ENCODE measurements at regions not wholly inside any gene's neighbourhood (a gene's known extent, or its start where the extent isn't known, plus 50 kb on each side); places are given as distances from the start of the nearest gene placed in this dataset.

- ATAC-seq (no peak), DNase-seq (no peak)
- TF ChIP-seq CTCF (IDR thresholded peaks at IDR 0.05 in 4 of 5, conservative IDR thresholded peaks at IDR 0.05 in 1 of 5) (no peak), POLR2A (IDR thresholded peaks at IDR 0.05) (no peak)
- H3K9me3 ChIP-seq: no peaks in the 10 kb centered on the region
- intact Hi-C loops (cut with DNase I; ENCODE audit: low total_unique reads): no loop called here
- no peaks in the 10 kb centered on the region for H3K27me3 ChIP-seq
- H3K27ac ChIP-seq: no peak overlapping the region
- H3K36me3 ChIP-seq: no peaks in the 10 kb centered on the region
- H3K4me3 ChIP-seq: no peak overlapping the region
- in situ Hi-C loops (cut with MboI; ENCODE audit: low sequenced_read_pairs in 4 of 4): no loop called here
- no peaks in the 10 kb centered on the region for H3K4me1 ChIP-seq
Observed at GRCh38 chr2:23171108-23171507, 213.9 kb upstream of the KLHL29 start.

GRCh38 chr2:23178396-23178795 is 206.6 kb upstream of the KLHL29 start:
- in situ Hi-C loops (cut with MboI; ENCODE audit: low sequenced_read_pairs in 4 of 4): no loop called here
- ATAC-seq: no peak
- H3K4me3 ChIP-seq: no peak overlapping the region
- DNase-seq: no peak
- H3K27ac ChIP-seq: no peak overlapping the region
- no peaks in the 10 kb centered on the region for H3K4me1 ChIP-seq
- no peak for TF ChIP-seq POLR2A (IDR thresholded peaks at IDR 0.05)
- no peak for TF ChIP-seq CTCF (IDR thresholded peaks at IDR 0.05 in 4 of 5, conservative IDR thresholded peaks at IDR 0.05 in 1 of 5)
- no peaks in the 10 kb centered on the region for H3K36me3 ChIP-seq
- no peaks in the 10 kb centered on the region for H3K9me3 ChIP-seq
- no peaks in the 10 kb centered on the region for H3K27me3 ChIP-seq
- intact Hi-C loops (cut with DNase I; ENCODE audit: low total_unique reads): no loop called here

GRCh38 chr2:23183733-23184132 is 201.2 kb upstream of the KLHL29 start:
- in situ Hi-C loops (cut with MboI; ENCODE audit: low sequenced_read_pairs in 4 of 4) (no loop called here), intact Hi-C loops (cut with DNase I; ENCODE audit: low total_unique reads) (no loop called here)
- no peak for TF ChIP-seq POLR2A (IDR thresholded peaks at IDR 0.05)
- no peak for TF ChIP-seq CTCF (IDR thresholded peaks at IDR 0.05 in 4 of 5, conservative IDR thresholded peaks at IDR 0.05 in 1 of 5)
- ATAC-seq (no peak), DNase-seq (no peak)
- Histone ChIP-seq H3K27me3 (no peaks in the 10 kb centered on the region), H3K4me1 (no peaks in the 10 kb centered on the region), H3K4me3 (no peak overlapping the region), H3K9me3 (no peaks in the 10 kb centered on the region), H3K27ac (no peak overlapping the region), H3K36me3 (no peaks in the 10 kb centered on the region)

GRCh38 chr2:23198316-23199114 is 186.5 kb upstream of the KLHL29 start:
- H3K36me3 ChIP-seq: no peaks in the 10 kb centered on the region
- TF ChIP-seq CTCF (IDR thresholded peaks at IDR 0.05 in 4 of 5, conservative IDR thresholded peaks at IDR 0.05 in 1 of 5) (no peak), POLR2A (IDR thresholded peaks at IDR 0.05) (no peak)
- H3K4me3 ChIP-seq: no peak overlapping the region
- no peaks in the 10 kb centered on the region for H3K9me3 ChIP-seq
- ATAC-seq (no peak), DNase-seq (no peak)
- no peaks in the 10 kb centered on the region for H3K27me3 ChIP-seq
- intact Hi-C loops (cut with DNase I; ENCODE audit: low total_unique reads): no loop called here
- in situ Hi-C loops (cut with MboI; ENCODE audit: low sequenced_read_pairs in 4 of 4): no loop called here
- H3K4me1 ChIP-seq: no peaks in the 10 kb centered on the region
- H3K27ac ChIP-seq: no peak overlapping the region

All from gastrocnemius medialis (tissue), 4 donors.